RWPE1 (cell line): ENCODE measurements at regions not wholly inside any gene's neighbourhood (a gene's known extent, or its start where the extent isn't known, plus 50 kb on each side); places are given as distances from the start of the nearest gene placed in this dataset.

ENCODE experiments used
- CTCF ChIA-PET: fragments of 350-600 bp; sonication (Branson Sonifier 250); formaldehyde crosslinking; extraction: SDS; loops from one replicate; lab custom pipeline; 2021; lab: Yijun Ruan, JAX
- POLR2A ChIA-PET: fragments of 400-600 bp; formaldehyde crosslinking; extraction: SDS; loops from one replicate; lab custom pipeline; 2020; ENCODE audit warnings: antibody characterized with exemption; ENCODE audit not compliant: low non-redundant PET; lab: Yijun Ruan, JAX
- DNase-seq: peaks from one replicate; pipeline ENCODE4 v3.0.0; 2012; ENCODE audit warnings: low spot score
- H3K27ac ChIP-seq: fragments of 450-650 bp; 2 replicates; pipeline ENCODE4 v1.5.1; 2017
- CTCF ChIP-seq: fragments of 450-650 bp; conservative IDR thresholded peaks from 2 replicates; pipeline ENCODE4 v1.5.1; 2017; ENCODE audit warnings: low read depth, mild to moderate bottlenecking

GRCh38 chr4:35697210-35697736, 547.0 kb downstream of the ARAP2 start:
- TF ChIP-seq CTCF: no peak
- CTCF ChIA-PET: no interaction called here
- POLR2A ChIA-PET: no interaction called here
- DNase-seq: no peak
- H3K27ac ChIP-seq: no peak overlapping the region

GRCh38 chr4:35700663-35701062, 543.7 kb downstream of the ARAP2 start:
- no peak for TF ChIP-seq CTCF
- CTCF ChIA-PET: no interaction called here

GRCh38 chr4:35709080-35709479, 535.2 kb downstream of the ARAP2 start:
- no peak for DNase-seq
- TF ChIP-seq CTCF: no peak
- ChIA-PET CTCF (no interaction called here), POLR2A (no interaction called here)
- no peak overlapping the region for H3K27ac ChIP-seq

More at GRCh38 chr4:35700663-35701062, 543.7 kb downstream of the ARAP2 start:
- no peak for DNase-seq
- POLR2A ChIA-PET: no interaction called here
- H3K27ac ChIP-seq: no peak overlapping the region

GRCh38 chr4:35710343-35710742, 534.0 kb downstream of the ARAP2 start:
- H3K27ac ChIP-seq: no peak overlapping the region
- TF ChIP-seq CTCF: no peak
- DNase-seq: no peak
- CTCF ChIA-PET: no interaction called here
- POLR2A ChIA-PET: no interaction called here

- TF ChIP-seq CTCF: no peak
- no peak overlapping the region for H3K27ac ChIP-seq
- ChIA-PET CTCF (no interaction called here), POLR2A (no interaction called here)
- DNase-seq: no peak
These were observed 533.2 kb downstream of the ARAP2 start for GRCh38 chr4:35711127-35711526.

- POLR2A ChIA-PET: no interaction called here
- no peak overlapping the region for H3K27ac ChIP-seq
- DNase-seq: no peak
- CTCF ChIA-PET: no interaction called here
- no peak for TF ChIP-seq CTCF
These were observed 520.3 kb downstream of the ARAP2 start for GRCh38 chr4:35723973-35724372.
